ENCODE measurements at regions not wholly inside any gene's neighbourhood (a gene's known extent, or its start where the extent isn't known, plus 50 kb on each side); places are given as distances from the start of the nearest gene placed in this dataset.

GRCh38 chr6:26276841-26277648 is 88.0 kb upstream of the BTN3A2 start:
- TF ChIP-seq POLR2A (IDR thresholded peaks at IDR 0.05) (no peak), CTCF (IDR thresholded peaks at IDR 0.05) (no peak)
